NCI-H69 (cell line): ENCODE measurements at regions not wholly inside any gene's neighbourhood (a gene's known extent, or its start where the extent isn't known, plus 50 kb on each side); places are given as distances from the start of the nearest gene placed in this dataset.
"Not testable (repeated sequence)": the region's sequence is repeated elsewhere in the genome, so short reads cannot be mapped to it uniquely, and the experiment has no call there.

ENCODE experiments used
- DNase-seq: peaks from one replicate; lab custom pipeline; 2025; lab: John Stamatoyannopoulos, UW

DNA sequence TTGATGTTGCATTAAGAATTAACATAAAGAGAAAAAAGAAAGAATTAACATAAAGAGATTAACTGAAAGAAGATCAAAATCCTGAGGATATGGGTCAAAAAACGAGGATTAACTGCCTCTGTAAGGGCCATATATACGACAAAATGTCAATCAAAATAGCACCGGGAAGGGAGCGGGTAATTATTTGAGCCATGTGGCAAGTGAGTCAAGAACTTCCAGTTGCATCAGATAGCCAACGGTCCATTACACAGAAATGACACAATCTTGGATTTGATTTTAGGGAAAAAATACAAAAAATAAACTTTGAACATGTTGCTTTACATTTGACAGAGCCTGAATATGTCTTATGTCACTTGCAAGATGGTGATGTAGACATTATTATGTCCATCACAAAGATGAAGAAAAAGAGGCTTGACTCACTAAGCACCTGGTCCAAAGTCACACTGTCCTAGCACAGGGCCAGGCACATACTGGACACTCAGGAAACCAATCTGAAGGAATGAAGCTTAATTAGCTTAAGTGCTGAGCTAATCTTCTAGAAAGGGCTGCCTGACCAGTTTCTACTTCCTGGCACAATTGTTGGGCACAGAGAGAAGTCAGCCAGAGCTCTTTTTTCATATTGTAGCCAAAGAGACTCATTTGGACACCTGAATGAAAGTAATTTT lies 273.2 kb upstream of the PAPPA start:
- DNase-seq, result no peak

DNA sequence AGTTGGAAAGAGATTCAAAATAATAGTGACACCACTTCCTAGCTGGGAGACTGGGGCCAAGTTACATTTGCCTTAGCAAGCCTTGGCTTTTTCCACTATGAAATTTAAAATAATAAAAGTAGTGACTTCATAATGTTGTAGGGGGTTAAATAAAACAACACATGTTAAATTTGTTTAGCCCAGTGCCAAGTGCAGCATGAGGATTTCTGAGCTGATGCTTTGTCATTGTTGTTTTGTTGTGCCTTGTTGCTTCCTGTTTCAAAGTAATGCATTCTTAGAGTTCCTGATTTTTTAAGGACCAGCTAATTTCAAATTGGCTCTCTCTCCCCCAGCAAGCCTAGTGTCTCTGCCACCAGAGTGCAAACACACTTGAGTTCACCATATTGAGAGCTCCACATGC lies 270.7 kb upstream of the PAPPA start:
- no peak for DNase-seq

DNA sequence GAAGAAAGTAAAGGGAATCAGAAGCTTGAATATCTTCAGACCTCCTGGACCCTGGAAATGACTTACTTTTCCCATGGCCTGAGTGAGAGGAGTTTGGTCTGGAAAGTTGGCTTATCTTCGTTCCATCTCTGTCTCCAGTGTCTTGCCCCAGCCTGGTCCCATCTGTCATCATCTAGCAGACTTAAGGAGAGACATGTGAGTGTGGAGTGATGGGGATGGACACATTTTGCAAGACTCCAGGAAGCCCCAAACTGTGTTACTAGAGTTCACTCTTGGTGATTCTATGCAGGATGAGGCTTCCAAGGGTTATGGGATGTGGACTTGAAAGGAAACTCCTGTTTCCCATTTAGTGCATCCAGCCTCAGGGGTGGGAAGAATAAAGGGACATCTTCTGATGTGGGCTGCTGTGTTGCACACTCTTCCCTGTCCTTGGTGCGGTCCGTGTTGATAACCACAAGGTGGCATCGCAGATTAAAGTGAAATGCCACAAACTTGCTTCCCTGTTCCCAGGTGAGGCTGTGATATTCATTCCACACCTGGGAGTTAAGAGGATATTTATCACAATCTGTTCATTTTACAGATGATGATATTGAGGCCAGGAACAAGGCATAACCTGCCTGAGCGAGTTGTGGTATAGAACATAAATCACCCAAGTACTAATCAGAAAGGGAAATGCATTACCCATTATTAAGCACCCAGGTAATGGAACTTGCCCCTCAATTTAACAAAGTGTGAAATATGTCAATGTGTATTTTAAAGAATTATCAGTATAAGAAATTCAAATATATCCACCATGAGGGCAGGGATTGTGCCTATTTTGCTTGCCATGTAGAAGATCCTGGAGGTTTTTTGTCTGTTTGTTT lies 269.9 kb upstream of the PAPPA start:
- peak; percentile 73 for DNase-seq

DNA sequence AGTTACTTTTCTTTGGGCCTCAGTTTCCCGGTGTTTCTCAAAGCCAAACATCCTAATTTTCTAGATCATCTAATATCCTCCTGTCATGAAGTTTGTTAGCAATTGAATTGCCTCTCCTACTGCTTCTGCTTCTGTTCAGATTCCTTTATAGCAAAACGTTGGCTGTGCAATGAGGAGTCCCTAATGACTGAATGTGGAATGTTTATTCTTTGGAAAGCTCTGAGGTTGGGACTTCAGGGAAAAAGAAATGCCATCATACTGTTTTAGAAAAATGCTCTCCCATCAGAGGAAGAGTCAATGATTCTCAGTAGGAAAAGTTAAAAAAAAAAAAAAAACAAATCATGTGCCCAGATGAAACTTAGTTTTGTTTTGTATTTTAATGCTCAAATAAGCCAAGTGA lies 268.7 kb upstream of the PAPPA start:
- DNase-seq, result no peak

DNA sequence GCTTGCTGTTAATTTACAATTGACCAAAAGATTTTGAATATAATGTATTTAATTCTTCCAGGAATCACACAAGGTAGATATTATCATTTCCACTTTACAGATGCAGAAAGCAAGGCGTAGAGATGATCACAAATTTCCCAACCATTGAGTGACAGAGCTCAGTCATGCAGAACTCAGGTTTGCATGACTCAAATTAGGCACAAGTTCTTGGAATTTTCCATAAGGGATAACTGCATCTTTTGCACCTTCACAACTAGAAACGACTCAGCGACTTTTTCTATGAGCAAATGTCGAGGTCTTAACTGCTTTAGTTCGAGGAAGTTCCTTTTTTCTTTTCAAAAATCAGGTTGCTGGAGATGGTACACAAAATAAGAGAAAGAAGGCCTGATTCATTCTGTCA lies 265.5 kb upstream of the PAPPA start:
- no peak for DNase-seq

DNA sequence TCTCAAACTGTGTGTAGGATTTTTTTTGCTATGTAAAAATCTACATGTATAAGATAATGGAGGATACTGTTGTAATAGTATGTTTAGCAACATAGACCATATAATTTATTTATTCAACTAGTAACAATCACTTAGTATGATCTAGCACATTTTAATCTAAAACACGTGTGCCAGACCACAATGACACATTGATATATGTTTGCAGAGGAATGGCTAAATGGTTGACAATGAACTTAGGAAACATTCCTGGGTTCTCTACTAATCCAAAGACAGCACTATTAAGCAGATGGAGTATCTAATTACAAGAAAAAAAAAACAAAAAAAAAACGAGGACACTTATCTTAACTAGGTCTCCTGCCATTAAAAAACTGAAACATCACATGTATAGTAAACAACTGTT lies 261.7 kb upstream of the PAPPA start:
- no peak for DNase-seq

DNA sequence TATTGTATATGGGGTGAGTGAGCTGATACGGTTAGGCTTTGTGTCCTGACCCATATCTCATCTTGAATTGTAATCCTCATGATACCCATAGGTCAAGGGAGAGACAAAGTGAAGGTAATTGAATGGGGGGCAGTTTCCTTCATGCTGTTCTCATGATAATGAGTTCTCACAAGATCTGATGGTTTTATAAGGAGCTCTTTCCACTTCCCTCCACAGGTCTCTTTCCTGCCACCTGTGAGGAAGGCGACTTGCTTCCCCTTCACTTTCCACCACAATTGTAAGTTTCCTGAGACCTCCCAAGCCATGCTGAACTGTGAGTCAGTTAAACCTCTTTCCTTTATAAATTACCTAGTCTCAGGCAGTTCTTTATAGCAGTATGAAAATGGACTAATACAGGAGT lies 255.1 kb upstream of the PAPPA start:
- not testable (repeated sequence) for DNase-seq

DNA sequence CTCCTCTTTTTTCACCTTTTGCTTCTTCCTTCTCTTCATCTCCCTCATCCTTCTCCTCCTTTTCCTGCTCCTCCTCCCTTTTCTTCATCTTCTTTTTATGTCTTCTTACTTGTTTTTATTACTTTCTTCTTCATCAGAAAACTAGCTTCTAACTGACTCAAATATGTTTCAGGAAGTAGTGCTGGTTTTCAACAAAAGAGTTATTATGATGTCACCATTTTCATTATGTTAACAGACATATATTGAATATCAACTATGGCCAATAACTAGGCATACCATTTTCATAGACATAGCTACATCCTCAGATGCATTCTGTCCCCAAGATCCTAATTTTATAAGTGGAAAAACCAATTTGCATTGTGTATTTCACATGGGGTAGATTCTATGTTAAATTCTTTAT lies 252.9 kb upstream of the PAPPA start:
- no peak for DNase-seq

DNA sequence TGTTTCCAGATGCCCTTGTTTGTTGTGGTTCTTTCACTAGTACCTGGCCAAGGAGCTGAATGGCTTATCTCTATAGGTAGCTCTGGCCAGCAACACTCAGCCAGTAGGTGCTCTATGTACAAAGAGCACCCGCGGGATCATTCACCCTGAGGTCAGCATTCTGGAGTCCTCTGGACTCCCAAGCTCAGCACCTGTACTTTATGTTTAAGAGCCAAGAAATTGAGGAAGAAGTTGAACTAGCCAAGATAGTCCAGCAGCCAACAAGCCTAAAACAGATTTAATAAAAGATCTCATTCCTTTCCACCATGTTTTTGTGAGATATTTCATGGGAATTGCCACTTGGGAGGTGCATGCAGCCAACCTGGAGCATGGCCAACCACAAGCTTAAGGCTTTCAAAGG lies 242.6 kb upstream of the PAPPA start:
- DNase-seq, result no peak

DNA sequence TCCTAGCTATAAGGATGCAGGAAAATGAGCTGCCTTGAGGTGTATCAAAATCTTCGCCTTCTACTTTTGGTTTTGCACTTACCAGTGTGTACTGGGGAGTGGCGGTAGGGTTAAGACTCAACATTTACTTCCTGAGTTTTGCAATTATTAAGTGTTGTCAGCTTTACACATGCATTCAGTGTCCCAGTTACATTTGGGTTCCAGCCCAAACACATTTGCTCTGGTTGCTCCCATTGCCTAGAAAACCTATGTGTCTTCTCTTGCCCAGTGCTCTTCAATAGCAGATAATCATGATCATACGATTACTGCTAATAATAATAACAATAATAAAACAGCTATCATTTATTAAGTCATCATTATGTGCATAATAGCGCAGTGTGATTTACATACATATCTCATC lies 241.5 kb upstream of the PAPPA start:
- no peak for DNase-seq

DNA sequence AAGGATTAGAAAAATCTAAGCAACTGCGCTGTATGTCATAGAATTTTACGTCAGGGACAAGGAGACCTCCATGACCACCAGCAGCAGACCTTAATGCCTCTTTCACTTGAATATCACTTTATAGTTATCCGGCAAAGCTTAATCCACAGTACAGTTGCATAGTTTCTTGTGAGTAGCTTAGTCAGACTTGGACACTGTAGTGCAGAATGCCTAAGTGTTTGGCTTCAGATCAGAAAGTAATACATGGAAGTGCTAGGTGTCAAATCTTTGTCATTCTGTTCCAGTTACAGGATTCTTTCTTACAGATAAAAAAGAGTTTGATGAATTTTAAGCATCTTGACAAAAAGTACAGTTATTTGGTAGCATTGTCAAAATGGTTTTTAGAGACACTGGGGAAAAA lies 239.9 kb upstream of the PAPPA start:
- DNase-seq, result no peak

DNA sequence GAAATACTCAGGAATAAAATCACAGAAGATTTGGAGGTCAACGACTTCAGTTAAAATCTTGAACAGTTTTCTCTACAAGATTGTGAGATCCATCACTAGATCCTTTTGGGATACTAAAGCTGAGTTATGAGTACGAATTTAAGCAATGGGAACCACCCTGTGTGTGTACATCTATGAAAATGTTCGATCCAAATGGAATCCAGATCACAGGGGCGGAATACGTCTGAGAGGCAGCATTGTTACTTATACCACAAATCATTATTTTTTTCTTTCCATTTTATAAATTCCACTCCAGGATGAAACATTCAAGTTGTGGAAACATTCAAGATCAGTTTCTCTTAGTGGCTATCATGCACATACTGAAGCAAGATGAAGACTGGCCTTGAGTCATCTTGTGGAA lies 239.3 kb upstream of the PAPPA start:
- DNase-seq, result no peak

DNA sequence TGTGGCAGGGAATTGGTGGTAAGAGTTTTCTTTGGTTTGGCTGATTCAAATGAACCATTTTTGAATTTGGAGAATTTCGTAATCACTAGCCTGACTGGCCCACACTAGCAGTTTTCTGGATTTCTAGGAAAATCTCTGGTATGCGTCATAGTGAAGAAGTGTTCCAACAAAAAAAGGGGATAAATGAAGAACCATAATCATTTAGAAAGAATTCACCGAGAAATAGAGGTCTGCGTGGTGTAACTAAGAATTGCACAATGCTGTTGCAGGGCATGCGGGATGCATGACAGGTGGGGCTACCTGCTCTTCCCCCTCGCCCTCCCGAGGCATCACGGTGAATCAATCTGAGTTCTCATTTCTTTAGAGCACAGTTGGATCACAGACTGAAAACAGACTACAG lies 232.3 kb upstream of the PAPPA start:
- no peak for DNase-seq

DNA sequence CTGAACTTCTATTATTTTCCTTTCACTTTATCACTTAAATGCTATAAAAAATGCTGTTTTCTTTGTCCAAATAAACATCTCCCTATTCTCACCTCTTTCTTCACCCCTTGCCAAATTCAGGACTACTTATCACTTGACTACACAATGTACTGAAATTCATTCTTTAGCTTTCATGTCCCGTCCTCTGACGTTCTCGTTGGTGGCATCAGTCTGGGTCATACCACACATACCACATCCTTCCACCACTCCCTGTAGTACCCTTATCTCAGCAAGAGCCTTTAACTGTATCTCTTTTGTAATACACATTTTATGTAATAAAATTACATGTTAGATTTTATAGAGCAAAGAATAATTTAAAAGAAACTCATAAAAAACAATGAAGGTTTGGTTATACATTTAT lies 231.1 kb upstream of the PAPPA start:
- no peak for DNase-seq

DNA sequence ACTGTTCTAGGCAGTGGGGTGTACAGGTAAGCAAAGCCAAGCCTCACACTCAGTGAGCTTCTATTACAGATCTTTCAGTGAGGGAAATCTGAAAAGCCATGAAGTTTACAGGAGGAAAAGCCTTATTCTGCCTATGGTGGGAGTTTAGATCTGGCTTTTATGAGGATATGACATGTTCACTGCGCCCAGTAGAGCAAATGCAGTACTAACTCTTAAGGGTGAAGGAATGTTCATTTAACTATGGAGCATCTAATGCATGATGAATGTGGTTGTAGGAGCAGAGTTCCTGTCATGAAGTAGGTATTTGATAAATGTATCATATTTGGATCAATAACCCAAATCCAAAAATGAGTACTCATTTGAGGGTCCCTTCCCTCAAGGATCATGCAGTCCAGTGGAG lies 230.2 kb upstream of the PAPPA start:
- no peak for DNase-seq

DNA sequence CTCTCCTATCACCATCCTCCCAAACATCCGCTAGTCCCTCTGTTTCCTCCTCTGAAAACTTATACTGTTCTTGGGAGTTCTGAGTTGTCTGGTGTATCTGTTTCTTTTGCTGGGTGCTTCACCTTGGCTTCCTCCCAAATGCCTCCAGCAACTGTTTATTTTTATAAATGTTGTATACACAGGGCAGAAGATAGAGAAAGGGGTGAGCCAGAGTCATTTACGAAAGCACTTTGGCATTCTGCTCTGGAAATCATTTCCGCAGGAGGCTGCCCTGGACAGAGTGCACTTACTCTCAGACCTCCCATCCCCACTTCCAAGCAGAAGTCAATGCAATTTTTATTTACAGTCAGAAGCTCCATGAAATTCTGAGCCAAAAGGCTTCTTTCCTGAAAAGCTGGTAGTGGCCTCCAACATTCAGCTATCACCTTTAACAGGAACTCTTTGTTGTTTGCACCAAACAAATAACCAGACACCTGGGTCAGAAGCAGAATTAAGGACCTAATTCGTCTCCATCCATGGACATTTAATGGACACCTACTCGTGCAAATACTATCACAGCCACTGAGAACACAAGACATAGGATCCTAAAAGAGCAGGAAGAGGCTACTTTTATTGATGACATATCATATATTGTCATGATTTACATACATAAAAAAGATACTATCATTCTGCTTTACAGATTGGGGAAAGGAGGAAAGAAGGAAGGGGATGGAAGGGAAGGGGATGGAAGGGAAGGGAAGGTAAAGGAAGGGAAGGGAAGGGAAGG lies 229.5 kb upstream of the PAPPA start:
- DNase-seq, result peak; percentile 6

DNA sequence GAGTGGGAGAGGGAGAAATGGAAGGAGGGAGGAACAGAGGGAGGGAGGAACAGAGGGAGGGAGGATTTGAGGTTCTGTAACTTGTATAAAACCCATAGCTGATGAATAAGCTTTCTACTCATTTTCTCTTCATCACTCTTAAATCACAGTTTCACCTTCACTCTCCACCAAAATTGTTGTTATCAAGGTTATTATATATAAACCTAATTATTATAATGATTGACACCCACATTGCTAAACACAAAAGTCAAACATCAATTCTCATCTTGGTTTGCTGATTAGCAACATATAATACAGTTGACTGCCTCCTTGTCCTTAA lies 229.0 kb upstream of the PAPPA start:
- DNase-seq, result no peak

DNA sequence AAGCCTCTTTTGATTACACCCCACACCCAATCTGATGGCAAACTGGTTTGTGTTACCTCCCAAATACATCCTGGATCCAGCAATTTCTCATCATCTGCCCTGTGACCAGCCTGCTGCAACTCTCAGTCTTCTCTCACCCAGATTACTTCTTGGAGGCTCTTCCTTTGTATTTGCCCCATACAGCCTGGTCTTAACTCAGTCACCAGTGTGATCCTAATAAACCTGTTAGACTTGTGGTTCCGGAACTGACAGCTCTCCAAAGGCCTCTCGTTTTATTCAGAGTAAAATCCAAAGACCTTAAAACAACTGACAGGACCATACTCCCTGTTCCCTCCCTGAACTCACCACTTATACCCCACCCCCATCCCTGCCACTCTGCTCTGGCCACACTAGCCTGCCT lies 228.2 kb upstream of the PAPPA start:
- no peak for DNase-seq

DNA sequence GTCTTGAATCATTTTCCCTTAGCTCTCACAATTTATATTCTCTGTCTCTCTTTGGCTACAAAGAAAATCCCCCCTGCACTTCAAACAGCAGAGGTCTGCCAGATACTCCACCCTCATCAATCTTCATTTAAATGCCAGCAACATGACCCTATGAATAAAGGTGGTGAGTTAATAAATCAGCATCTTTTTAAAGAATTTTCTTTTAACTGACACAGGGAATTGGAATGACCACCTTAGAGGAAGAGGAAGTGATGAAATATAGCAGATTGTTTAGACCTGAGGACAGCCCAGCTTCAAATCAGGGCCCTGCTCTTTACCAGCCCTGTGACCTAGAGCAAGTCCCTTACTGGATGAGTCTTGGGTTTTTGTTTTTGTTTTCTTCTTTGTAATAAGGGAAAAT lies 223.1 kb upstream of the PAPPA start:
- DNase-seq, result no peak

DNA sequence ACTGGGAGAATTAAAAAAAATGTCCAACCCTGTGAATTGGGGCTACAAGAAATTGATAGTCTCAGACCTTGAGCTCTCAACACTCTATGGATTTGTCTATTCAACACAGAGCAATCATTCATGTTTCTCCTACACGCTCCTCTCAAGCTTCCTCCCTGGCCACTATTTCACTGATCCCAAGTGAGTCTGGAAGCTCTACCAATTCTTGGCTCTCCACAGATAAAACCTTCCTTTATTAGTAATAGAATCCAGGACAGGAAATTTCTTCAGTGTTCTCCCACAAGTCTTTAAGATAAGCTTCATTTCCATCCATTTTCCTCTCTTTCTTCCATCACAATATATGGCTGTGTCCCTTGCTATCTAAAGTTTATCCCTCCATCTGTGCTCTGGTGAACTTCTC lies 215.1 kb upstream of the PAPPA start:
- DNase-seq, result no peak

DNA sequence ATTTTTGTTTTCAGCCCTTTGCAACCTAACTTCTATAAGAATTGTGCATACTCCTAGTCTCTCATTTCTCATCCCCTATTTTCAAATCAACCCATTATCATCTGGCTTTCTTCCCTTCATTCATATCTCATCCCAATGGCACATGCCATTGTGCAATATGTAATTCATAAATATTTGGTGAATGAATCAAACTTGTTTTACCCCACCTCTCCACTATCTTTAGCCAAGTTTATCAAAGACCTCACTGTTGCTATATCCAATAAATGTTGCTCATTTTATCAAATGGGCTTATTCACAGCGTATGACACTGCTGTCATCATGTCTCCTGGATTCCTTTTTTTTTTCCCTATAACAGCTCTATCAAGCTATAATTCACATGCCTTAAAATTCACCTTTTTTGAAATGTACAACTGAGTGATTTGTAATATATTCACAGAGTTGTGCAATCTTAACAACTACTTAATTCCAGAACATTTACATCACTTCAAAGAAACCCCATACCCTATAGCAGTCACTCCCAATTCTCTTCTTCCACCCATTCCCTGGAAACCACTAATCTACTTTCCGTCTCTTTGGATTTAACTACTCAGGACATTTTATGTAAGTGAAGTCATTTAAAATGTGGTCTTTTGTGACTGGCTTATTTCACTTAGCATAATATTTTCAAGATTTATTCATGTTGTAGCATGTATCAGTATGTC lies 214.4 kb upstream of the PAPPA start:
- DNase-seq, result no peak

DNA sequence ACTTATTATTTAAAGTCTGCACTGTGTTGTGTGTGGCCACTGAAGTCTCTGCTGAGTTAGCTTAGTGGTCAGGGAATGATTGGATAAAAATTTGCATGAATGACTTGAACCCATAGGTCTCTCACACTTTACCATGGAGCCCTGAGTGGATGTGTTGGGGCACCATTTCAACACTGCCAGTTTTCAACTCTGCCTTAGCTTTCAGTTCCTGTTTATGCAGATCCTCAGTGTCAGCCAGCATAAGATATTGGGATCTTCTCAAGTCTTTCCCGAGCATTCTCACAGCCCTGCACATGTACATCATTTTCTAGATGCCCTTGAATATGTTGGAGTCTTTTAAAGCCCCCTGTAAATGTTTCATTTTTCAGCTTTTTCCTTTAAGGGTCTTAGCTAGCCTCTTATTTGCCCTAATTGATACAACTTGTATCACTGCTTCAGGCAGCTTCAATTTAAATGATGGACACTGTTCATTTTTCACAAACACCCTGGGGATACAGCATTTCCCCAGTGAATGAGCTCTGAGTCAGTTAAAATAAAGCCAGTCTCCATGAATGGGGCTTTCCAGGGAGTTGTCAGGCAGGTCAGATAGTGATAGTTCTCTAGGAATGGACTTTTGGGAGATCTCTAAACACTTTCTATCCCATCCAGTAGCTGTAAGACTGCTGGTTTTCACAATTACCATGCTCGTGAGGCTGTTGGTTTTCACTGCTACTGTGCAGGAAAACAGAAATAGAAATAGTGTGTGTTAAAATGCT lies 211.9 kb upstream of the PAPPA start:
- no peak for DNase-seq
